ENCODE measurements at regions not wholly inside any gene's neighbourhood (a gene's known extent, or its start where the extent isn't known, plus 50 kb on each side); places are given as distances from the start of the nearest gene placed in this dataset.

- no peak for DNase-seq (ENCODE audit: low spot score)
These were observed 299.9 kb upstream of the SFRP2 start for GRCh38 chr4:154088741-154089140.

- no peak for DNase-seq (ENCODE audit: low spot score)
These were observed 297.4 kb upstream of the SFRP2 start for GRCh38 chr4:154086247-154086646.

GRCh38 chr4:154084864-154085263 lies 296.0 kb upstream of the SFRP2 start:
- no peak for DNase-seq (ENCODE audit: low spot score)

- peak; percentile 45 for DNase-seq (ENCODE audit: low spot score)
These were observed 294.1 kb upstream of the SFRP2 start for GRCh38 chr4:154082760-154083535.

GRCh38 chr4:154081391-154081790 lies 292.5 kb upstream of the SFRP2 start:
- no peak for DNase-seq (ENCODE audit: low spot score)

GRCh38 chr4:154078504-154079350 lies 289.8 kb upstream of the SFRP2 start:
- DNase-seq (ENCODE audit: low spot score), result no peak

- no peak for DNase-seq (ENCODE audit: low spot score)
These were observed 288.0 kb upstream of the SFRP2 start for GRCh38 chr4:154076921-154077320.

GRCh38 chr4:154073107-154073822 lies 284.4 kb upstream of the SFRP2 start:
- DNase-seq (ENCODE audit: low spot score), result no peak

GRCh38 chr4:154067786-154068185 lies 278.9 kb upstream of the SFRP2 start:
- no peak for DNase-seq (ENCODE audit: low spot score)

GRCh38 chr4:154065368-154065767 lies 276.5 kb upstream of the SFRP2 start:
- DNase-seq (ENCODE audit: low spot score), result no peak

- no peak for DNase-seq (ENCODE audit: low spot score)
These were observed 275.4 kb upstream of the SFRP2 start for GRCh38 chr4:154064244-154064643.

GRCh38 chr4:154049457-154050181 lies 260.7 kb upstream of the SFRP2 start:
- peak; percentile 67 for DNase-seq (ENCODE audit: low spot score)

- DNase-seq (ENCODE audit: low spot score), result no peak
These were observed 258.9 kb upstream of the SFRP2 start for GRCh38 chr4:154047733-154048132.

GRCh38 chr4:154044742-154045485 lies 256.0 kb upstream of the SFRP2 start:
- no peak for DNase-seq (ENCODE audit: low spot score)

GRCh38 chr4:154044108-154044531 lies 255.2 kb upstream of the SFRP2 start:
- DNase-seq (ENCODE audit: low spot score), result no peak

GRCh38 chr4:154041640-154042039 lies 252.8 kb upstream of the SFRP2 start:
- no peak for DNase-seq (ENCODE audit: low spot score)

- DNase-seq (ENCODE audit: low spot score), result no peak
These were observed 250.8 kb upstream of the SFRP2 start for GRCh38 chr4:154039435-154040343.

GRCh38 chr4:154036856-154037255 lies 248.0 kb upstream of the SFRP2 start:
- DNase-seq (ENCODE audit: low spot score), result no peak

GRCh38 chr4:154035341-154035740 lies 246.5 kb upstream of the SFRP2 start:
- DNase-seq (ENCODE audit: low spot score), result no peak

- DNase-seq (ENCODE audit: low spot score), result no peak
These were observed 245.0 kb upstream of the SFRP2 start for GRCh38 chr4:154033921-154034320.
